ENCODE measurements at regions not wholly inside any gene's neighbourhood (a gene's known extent, or its start where the extent isn't known, plus 50 kb on each side); places are given as distances from the start of the nearest gene placed in this dataset.
"Not testable (repeated sequence)": the region's sequence is repeated elsewhere in the genome, so short reads cannot be mapped to it uniquely, and the experiment has no call there.

- H3F3A ChIP-seq (ENCODE audit: insufficient read depth, low read length): no peaks in the 10 kb centered on the region
- no peaks in the 10 kb centered on the region for H3K9me3 ChIP-seq (ENCODE audit: low read length)
- TF ChIP-seq EZH2 (IDR thresholded peaks at IDR 0.05; ENCODE audit: borderline replicate concordance, low read length) (no peak), CTCF (IDR thresholded peaks at IDR 0.05; ENCODE audit: low read length) (no peak)
- no peak overlapping the region for H3K4me2 ChIP-seq (ENCODE audit: low read length)
- no peaks in the 10 kb centered on the region for H3K27me3 ChIP-seq (ENCODE audit: insufficient read depth, low read length)
- no peaks in the 10 kb centered on the region for H4K20me1 ChIP-seq (ENCODE audit: insufficient read depth, low read length)
- no peak overlapping the region for H3K4me3 ChIP-seq (ENCODE audit: low read depth, low read length, poor library complexity, severe bottlenecking)
- no peaks in the 10 kb centered on the region for H3K79me2 ChIP-seq (ENCODE audit: insufficient read depth, low read length)
- H3K4me1 ChIP-seq (ENCODE audit: insufficient read depth, low read length, severe bottlenecking): peaks cover 12% of the 10 kb centered on the region
- no peak overlapping the region for H2AFZ ChIP-seq (ENCODE audit: low read length)
- no peaks in the 10 kb centered on the region for H3K36me3 ChIP-seq (ENCODE audit: insufficient read depth, low read length)
- H3K9me2 ChIP-seq (ENCODE audit: low read depth, low read length): no peaks in the 10 kb centered on the region
- no peak overlapping the region for H3K27ac ChIP-seq (ENCODE audit: low read depth, low read length, poor library complexity, severe bottlenecking)
- no peak overlapping the region for H3K9ac ChIP-seq (ENCODE audit: low read length)
Observed at GRCh38 chr18:33821503-33821902, 243.5 kb downstream of the ASXL3 start.

DNA sequence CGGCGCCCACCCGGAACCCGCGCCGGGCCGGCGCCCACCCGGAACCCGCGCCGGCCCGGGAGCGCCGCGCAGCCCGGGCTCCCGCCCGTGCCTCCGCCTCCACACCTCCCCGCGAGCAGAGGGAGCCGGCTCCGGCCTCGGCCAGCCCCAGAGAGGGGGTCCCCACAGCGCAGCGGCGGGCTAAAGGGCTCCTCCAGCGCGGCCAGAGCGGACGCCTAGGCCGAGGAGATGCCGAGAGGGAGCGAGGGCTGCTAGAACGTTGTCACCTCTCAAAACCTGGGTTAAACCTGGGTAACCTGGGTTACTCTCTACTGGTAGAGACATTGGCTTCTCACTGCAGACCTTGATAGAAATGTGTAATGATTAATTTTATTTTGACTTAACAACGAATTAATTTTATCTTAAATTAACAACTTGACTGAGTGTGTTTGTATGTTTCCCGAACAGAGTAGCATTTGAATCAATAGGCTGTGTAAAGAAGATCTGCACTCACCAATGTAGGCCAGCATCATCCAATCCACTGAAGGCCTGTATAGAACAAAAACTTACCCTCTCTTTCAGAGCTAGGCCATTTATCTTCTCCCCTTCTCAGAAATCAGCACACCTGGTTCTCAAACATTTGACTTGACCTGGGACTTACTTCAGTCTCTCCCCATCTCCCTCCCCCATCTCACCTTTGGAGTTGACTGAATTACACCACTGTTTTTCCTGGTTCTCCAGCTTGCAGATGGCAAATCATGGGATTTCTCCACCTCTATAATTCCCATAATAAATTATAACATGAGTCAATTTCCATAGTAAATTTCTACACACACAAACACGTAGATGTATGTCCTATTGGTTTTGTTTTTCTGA, 242.7 kb downstream of the ASXL3 start:
- Histone ChIP-seq H4K20me1 (ENCODE audit: insufficient read depth, low read length) (no peaks in the 10 kb centered on the region), H3K27me3 (ENCODE audit: insufficient read depth, low read length) (no peaks in the 10 kb centered on the region), H3K4me1 (ENCODE audit: insufficient read depth, low read length, severe bottlenecking) (peaks cover 6% of the 10 kb centered on the region), H2AFZ (ENCODE audit: low read length) (no peak overlapping the region), H3K27ac (ENCODE audit: low read depth, low read length, poor library complexity, severe bottlenecking) (no peak overlapping the region), H3K9ac (ENCODE audit: low read length) (no peak overlapping the region), H3K79me2 (ENCODE audit: insufficient read depth, low read length) (no peaks in the 10 kb centered on the region), H3K4me2 (ENCODE audit: low read length) (no peak overlapping the region), H3K4me3 (ENCODE audit: low read depth, low read length, poor library complexity, severe bottlenecking) (no peak overlapping the region), H3K9me3 (ENCODE audit: low read length) (no peaks in the 10 kb centered on the region), H3K9me2 (ENCODE audit: low read depth, low read length) (no peaks in the 10 kb centered on the region), H3K36me3 (ENCODE audit: insufficient read depth, low read length) (no peaks in the 10 kb centered on the region), H3F3A (ENCODE audit: insufficient read depth, low read length) (no peaks in the 10 kb centered on the region)
- TF ChIP-seq EZH2 (IDR thresholded peaks at IDR 0.05; ENCODE audit: borderline replicate concordance, low read length): no peak
- TF ChIP-seq CTCF (IDR thresholded peaks at IDR 0.05; ENCODE audit: low read length): no peak

- H3K4me2 ChIP-seq (ENCODE audit: low read length); H3K79me2 ChIP-seq (ENCODE audit: insufficient read depth, low read length); H3K27ac ChIP-seq (ENCODE audit: low read depth, low read length, poor library complexity, severe bottlenecking); H3K4me1 ChIP-seq (ENCODE audit: insufficient read depth, low read length, severe bottlenecking); H4K20me1 ChIP-seq (ENCODE audit: insufficient read depth, low read length); H3K27me3 ChIP-seq (ENCODE audit: insufficient read depth, low read length); H3K36me3 ChIP-seq (ENCODE audit: insufficient read depth, low read length); H3K9me3 ChIP-seq (ENCODE audit: low read length); H3K9ac ChIP-seq (ENCODE audit: low read length); H3K9me2 ChIP-seq (ENCODE audit: low read depth, low read length); H3F3A ChIP-seq (ENCODE audit: insufficient read depth, low read length); H2AFZ ChIP-seq (ENCODE audit: low read length); H3K4me3 ChIP-seq (ENCODE audit: low read depth, low read length, poor library complexity, severe bottlenecking): not testable (repeated sequence)
Observed at GRCh38 chr18:33819692-33820343, 241.8 kb downstream of the ASXL3 start.

Measured in OCI-LY1 (cell line).